CD1c-positive myeloid dendritic cell (primary cell): ENCODE measurements at regions not wholly inside any gene's neighbourhood (a gene's known extent, or its start where the extent isn't known, plus 50 kb on each side); places are given as distances from the start of the nearest gene placed in this dataset.

Source experiments
- DNase-seq: peaks from one replicate; pipeline ENCODE4 v3.0.0-alpha.2; 2016; ENCODE audit errors: extremely low spot score

DNA sequence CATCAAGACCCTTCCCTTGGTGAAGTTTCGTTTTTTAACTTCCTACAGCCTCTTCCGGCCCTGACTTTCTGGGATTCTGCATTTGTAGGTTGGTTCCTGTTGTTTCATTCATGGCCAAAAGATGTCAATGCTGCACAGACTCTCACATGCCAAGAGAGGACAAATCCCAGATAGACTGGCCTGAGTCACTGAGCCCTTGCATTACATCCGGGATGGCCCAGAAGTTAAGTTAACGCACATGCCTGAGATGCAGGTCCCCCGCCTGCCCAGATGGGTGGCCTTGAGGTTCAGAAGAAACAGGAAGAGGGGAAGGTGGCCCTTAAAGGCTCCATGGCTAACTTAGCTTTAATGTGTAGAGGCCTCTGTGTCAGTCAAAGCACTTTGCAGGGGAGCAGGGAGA lies 51.6 kb upstream of the SRGAP3 start:
- DNase-seq, result no peak

DNA sequence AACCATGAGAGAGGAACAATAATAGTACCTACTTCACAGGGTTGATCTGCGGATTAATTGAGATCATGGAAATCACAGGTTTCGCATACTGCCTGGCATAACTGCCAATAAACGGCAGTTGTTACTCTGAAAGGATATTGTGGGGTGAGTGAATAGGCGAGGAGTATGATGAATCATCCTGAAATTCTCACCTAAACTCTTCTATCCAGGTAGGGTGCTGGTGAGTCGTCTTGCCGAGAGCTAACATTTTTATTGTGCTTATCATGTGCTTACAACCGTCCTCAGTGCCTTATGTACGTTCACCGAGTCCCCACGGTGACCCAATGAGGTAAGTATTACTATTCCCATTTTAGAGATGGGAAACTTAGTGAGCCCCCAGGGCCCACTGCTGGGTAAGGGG lies 52.4 kb upstream of the SRGAP3 start:
- no peak for DNase-seq

- DNase-seq, result peak; percentile 83
Observed at GRCh38 chr3:9302425-9303181, 53.2 kb upstream of the SRGAP3 start.

DNA sequence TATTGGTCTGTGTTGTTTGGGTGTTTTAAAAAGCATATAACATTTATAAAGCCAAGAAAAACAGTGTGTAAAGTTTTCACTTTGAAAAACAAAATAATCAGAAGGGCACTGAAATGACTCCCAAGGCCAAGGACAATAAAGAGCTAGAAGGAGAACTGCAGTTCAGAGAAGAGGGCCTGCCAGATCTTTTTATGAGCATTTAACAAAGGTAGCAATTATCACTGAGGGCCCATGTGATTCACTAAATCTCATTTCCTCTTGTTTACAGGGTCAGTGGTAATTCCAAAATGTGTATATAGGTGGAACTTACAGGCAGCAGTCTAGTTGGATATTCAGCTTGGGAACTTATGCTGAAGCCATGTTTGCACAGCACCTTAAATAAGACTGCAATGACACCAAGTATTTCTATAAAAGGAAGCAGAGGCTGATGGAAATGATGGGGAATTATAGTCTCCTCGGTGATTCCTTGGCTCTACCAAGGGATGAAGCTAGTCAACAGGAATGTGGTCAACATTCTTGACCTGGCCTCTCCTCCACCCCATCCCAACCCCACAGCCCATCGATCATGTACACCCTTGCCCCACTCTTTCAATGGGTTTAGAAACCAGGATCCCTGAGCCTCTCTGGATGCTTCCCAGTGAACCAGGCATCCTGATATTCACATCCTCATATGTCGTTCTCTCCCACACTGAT lies 54.4 kb upstream of the THUMPD3 start:
- DNase-seq, result no peak

- DNase-seq, result no peak
Observed at GRCh38 chr3:9310043-9310442, 52.8 kb upstream of the THUMPD3 start.

GRCh38 chr3:9311228-9311627 lies 51.6 kb upstream of the THUMPD3 start:
- no peak for DNase-seq
